Naive B cell (primary cell): ENCODE measurements at regions not wholly inside any gene's neighbourhood (a gene's known extent, or its start where the extent isn't known, plus 50 kb on each side); places are given as distances from the start of the nearest gene placed in this dataset.

Experiments used
- ATAC-seq, 2 donors: fragments of 150-1000 bp; cut with Tn5 transposase; 2 replicates each; pipeline ENCODE4 v1.10.0; 2021; ENCODE audit warnings: low read depth in 2 of 2, mild to moderate bottlenecking in 2 of 2, moderate library complexity in 2 of 2
- DNase-seq: peaks from one replicate; pipeline ENCODE4 v3.0.0; 2022
- H3K27ac Mint-ChIP-seq, 6 donors: one replicate each; pipeline ENCODE4 v1.8.0; 2020 to 2022; ENCODE audit warnings: mild to moderate bottlenecking in 6 of 6, mixed read lengths in 6 of 6, moderate library complexity in 5 of 6, inconsistent platforms in 2 of 6
- H3K27me3 Mint-ChIP-seq, 3 donors: one replicate each; pipeline ENCODE4 v1.8.0; 2021 to 2022; ENCODE audit warnings: mixed read lengths in 3 of 3, mild to moderate bottlenecking in 1 of 3
- H3K36me3 Mint-ChIP-seq, 2 donors: one replicate each; pipeline ENCODE4 v1.8.0; 2020 to 2022; ENCODE audit warnings: mixed read lengths in 2 of 2, inconsistent platforms in 1 of 2, mild to moderate bottlenecking in 1 of 2
- H3K4me1 Mint-ChIP-seq, 3 donors: one replicate each; pipeline ENCODE4 v1.8.0; 2020 to 2022; ENCODE audit warnings: mixed read lengths in 3 of 3, inconsistent platforms in 1 of 3, mild to moderate bottlenecking in 1 of 3, moderate library complexity in 1 of 3
- H3K4me3 Mint-ChIP-seq, 8 donors: one replicate each; pipeline ENCODE4 v1.8.0; 2020 to 2022; ENCODE audit warnings: mild to moderate bottlenecking in 8 of 8, mixed read lengths in 8 of 8, moderate library complexity in 8 of 8, inconsistent platforms in 2 of 8
- H3K9me3 Mint-ChIP-seq, 7 donors: one replicate each; pipeline ENCODE4 v1.8.0; 2020 to 2022; ENCODE audit warnings: mixed read lengths in 7 of 7, mild to moderate bottlenecking in 5 of 7, inconsistent platforms in 2 of 7, moderate library complexity in 1 of 7

DNA sequence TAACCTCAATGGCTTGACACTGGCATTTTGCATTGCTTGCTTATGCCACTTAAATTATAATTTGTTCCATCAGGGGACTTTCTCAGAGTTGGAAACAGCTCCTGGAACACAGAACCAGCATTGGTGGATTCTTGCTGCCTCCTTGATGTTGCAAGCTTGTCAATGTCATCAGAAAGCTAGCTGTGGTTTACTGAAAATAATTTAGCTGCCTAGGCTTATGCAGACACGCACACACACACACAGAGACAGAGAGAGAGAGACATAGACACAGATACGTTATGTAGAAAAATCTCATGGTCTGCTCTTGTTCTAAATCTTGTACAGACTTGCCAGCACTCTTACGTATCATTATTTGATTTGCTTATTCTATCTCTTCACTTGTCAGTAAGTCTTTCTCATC lies 78.0 kb downstream of the HMHB1 start:
- H3K4me1 Mint-ChIP-seq: no peaks in the 10 kb centered on the region
- no peak overlapping the region for H3K4me3 Mint-ChIP-seq
- no peak overlapping the region for H3K27ac Mint-ChIP-seq
- ATAC-seq (no peak), DNase-seq (no peak)
- H3K36me3 Mint-ChIP-seq: no peaks in the 10 kb centered on the region
- peaks cover 11 to 22% (median 12%) of the 10 kb centered on the region in 3 donors for H3K27me3 Mint-ChIP-seq
- H3K9me3 Mint-ChIP-seq: no peaks in the 10 kb centered on the region

DNA sequence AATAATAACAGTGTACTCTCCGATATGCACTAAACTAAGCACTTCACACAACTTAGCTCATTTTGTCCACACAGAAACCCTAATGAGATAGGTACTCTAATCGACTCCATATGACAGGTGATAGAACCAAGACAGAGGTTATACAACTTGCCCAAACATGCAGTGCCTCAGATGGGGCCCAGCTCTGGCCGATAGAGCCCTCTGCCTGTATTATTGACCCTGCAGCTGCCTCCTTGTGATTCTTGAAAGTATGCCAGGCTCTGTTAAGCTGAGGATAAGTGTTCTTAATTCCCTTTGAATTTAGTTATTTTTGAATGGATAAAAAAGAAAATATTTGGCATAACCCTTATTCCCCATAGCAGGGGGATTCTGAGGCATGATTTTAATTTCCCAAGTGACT lies 78.5 kb downstream of the HMHB1 start:
- no peak for DNase-seq
- Mint-ChIP-seq H3K9me3 (no peaks in the 10 kb centered on the region), H3K4me3 (no peak overlapping the region), H3K36me3 (no peaks in the 10 kb centered on the region), H3K27me3 (peaks cover 11 to 22% (median 12%) of the 10 kb centered on the region in 3 donors), H3K27ac (no peak overlapping the region), H3K4me1 (no peaks in the 10 kb centered on the region)
- ATAC-seq: no peak

DNA sequence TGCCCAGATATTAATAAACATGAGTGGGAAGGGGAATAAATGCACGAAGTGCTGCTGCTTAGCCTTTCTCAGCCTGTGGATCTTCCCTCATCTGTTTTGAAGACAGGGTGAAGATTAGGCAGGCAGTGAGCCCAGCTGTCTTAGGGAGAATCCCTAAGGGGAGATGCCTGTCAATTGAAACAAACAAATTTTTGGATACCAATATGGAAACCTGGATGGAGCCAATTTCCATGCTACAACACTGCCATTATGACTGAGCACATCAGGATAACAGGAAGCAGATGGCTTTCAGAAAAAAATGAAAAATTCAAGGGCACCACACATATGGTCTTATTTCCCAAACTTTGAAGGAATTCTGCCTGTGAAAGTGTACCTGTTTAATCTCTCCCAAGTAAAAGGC lies 80.3 kb downstream of the HMHB1 start:
- Mint-ChIP-seq H3K9me3 (no peaks in the 10 kb centered on the region), H3K4me1 (no peaks in the 10 kb centered on the region)
- no peak for ATAC-seq

DNA sequence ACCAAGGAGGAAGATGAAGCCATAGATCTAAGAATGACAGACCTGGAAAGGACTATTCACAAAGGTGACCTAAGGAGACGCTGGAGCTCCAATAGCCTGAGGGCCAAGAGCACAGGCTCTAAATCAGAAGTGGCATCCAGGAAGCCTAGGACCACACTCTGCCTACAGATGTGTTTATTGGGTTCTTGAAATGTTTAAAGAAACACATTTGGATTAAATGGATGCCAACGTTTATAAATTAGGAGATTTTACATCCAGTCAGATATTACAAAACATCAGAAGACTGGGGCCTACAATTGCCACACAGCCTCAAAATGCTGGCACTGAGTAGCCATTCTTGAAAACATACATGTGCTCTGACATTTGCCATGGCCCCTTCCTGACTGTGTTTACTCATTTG lies 80.9 kb downstream of the HMHB1 start:
- no peak overlapping the region for H3K4me3 Mint-ChIP-seq
- peaks cover 11 to 20% (median 12%) of the 10 kb centered on the region in 3 donors for H3K27me3 Mint-ChIP-seq
- no peak overlapping the region for H3K27ac Mint-ChIP-seq
- no peaks in the 10 kb centered on the region for H3K4me1 Mint-ChIP-seq
- no peak for ATAC-seq
- H3K36me3 Mint-ChIP-seq: no peaks in the 10 kb centered on the region
- DNase-seq: no peak
- no peaks in the 10 kb centered on the region for H3K9me3 Mint-ChIP-seq

More for the DNA sequence above, 80.3 kb downstream of the HMHB1 start:
- peaks cover 11 to 22% (median 12%) of the 10 kb centered on the region in 3 donors for H3K27me3 Mint-ChIP-seq
- no peaks in the 10 kb centered on the region for H3K36me3 Mint-ChIP-seq
- no peak overlapping the region for H3K4me3 Mint-ChIP-seq
- H3K27ac Mint-ChIP-seq: no peak overlapping the region
- DNase-seq: no peak

DNA sequence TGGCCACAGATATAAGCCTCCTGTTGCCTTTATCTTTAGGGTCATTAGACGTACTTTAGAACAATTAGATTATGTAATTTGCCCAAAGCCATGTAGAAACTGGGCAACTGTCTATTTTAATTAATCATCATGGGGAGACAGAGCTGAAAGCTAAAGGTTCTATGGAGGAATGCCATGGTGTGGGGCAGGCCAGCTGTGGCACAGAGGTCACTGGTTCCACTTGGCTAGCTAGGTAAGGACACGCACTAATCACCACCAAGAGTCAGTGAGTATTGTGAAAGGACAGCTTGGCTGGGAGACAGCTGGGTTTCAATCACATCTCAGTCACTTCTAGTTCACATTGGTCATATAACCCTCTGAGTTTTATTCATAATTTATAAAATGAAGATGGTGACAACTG lies 81.7 kb downstream of the HMHB1 start:
- Mint-ChIP-seq H3K36me3 (no peaks in the 10 kb centered on the region), H3K9me3 (no peaks in the 10 kb centered on the region), H3K27me3 (peaks cover 12 to 15% (median 14%) of the 10 kb centered on the region in 3 donors), H3K4me1 (no peaks in the 10 kb centered on the region), H3K27ac (no peak overlapping the region), H3K4me3 (no peak overlapping the region)
- no peak for ATAC-seq
- no peak for DNase-seq

DNA sequence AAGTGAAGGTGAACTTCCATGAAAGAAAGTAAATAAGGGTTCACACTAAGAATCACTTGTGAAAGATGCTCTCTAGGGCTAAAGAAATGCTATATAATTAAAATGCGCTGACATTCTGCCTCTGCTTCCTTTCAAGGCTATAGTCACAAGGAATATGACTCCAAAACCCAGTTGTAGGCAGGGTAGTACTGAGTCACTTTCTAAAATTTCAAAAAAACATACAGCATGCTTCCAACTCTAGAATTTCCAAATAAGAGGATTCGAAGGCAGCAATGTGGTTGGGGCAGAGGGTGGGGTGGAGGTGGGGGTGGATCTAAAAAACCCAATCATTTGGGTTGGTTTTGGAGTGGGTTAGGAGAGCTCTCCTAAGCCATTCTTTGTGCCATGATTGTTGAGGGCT lies 84.6 kb downstream of the HMHB1 start:
- DNase-seq (no peak), ATAC-seq (no peak)
- Mint-ChIP-seq H3K9me3 (no peaks in the 10 kb centered on the region), H3K27me3 (peaks cover 0 to 12% (median 3%) of the 10 kb centered on the region in 3 donors), H3K4me3 (no peak overlapping the region), H3K4me1 (no peaks in the 10 kb centered on the region), H3K27ac (no peak overlapping the region), H3K36me3 (no peaks in the 10 kb centered on the region)

DNA sequence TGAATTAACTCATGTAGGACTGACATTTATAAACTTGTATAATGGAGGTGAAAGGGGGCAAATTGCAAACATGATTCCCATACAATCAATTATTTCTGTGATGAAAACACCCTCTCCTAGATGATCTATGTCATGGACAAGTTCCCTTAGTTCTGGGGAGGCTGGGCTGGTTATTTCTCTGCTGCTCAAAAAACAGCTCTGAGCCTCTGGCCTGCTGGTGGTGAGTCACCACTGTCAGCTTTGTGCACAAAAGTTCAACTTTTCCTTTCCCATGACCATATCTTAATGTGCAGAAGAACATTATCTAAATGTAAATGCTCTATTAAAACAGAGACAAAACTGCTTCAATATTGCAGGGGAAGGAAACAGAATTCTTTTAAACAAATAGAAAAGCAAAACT lies 85.0 kb downstream of the HMHB1 start:
- Mint-ChIP-seq H3K9me3 (no peaks in the 10 kb centered on the region), H3K4me3 (no peak overlapping the region), H3K36me3 (no peaks in the 10 kb centered on the region), H3K4me1 (no peaks in the 10 kb centered on the region), H3K27ac (no peak overlapping the region), H3K27me3 (peaks cover 0 to 8% (median 3%) of the 10 kb centered on the region in 3 donors)
- DNase-seq (no peak), ATAC-seq (no peak)

DNA sequence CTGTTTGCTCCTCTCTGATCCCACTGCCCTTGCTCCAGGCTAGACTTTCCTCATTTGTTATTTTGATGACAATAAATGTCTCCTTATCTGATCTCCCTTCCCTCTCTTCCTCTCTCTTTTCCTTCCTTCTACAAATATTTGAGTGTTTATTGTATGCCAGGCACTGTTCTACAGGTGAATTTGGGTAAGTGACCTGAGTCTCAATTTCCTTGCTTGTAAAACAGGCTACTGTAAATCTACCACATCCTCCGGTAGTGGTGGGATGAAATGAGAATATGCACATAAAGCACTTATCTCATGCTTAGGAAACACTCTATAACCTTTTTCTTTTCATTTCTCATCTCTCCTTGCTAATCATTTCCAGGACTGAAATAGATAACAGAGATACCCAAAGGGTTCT lies 86.4 kb downstream of the HMHB1 start:
- Mint-ChIP-seq H3K27me3 (peaks cover 0 to 8% (median 3%) of the 10 kb centered on the region in 3 donors), H3K4me3 (no peak overlapping the region), H3K4me1 (no peaks in the 10 kb centered on the region), H3K27ac (no peak overlapping the region), H3K36me3 (no peaks in the 10 kb centered on the region), H3K9me3 (no peaks in the 10 kb centered on the region)
- ATAC-seq (no peak), DNase-seq (no peak)

DNA sequence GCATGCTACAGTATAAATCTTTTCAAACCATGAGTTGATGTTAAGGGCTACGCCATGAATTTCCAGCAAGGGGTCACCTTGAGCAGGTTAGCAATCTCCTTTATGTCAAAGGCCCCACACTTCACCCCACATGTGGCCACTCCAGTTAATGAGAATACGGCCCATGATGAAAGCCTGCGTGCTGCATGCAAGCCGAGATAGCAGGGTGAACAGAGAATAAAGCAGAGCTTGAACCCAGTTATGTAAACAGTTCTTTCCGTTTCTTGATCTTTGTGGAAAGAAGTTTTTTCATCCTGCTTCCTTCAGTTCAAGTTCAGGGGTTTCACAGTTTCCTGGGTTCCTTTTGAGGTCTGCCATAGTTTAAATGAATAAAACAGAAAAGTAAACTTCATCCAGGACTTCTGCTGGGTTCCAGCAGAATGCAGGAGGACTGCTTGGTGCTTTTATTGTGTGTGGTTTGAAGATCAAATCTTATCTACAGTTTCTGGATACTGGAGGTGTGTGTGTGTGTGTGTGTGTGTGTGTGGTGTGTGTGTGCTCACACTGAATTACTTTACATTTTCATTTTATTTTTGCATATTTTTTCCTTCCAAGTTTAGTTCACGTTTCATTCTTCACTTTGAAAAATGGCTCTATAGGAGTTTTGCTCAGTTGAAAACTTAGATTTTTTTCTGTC lies 87.1 kb downstream of the HMHB1 start:
- Mint-ChIP-seq H3K27me3 (peaks cover 0 to 8% (median 3%) of the 10 kb centered on the region in 3 donors), H3K36me3 (no peaks in the 10 kb centered on the region), H3K9me3 (no peaks in the 10 kb centered on the region), H3K27ac (no peak overlapping the region), H3K4me3 (no peak overlapping the region), H3K4me1 (no peaks in the 10 kb centered on the region)
- ATAC-seq (no peak), DNase-seq (no peak)

DNA sequence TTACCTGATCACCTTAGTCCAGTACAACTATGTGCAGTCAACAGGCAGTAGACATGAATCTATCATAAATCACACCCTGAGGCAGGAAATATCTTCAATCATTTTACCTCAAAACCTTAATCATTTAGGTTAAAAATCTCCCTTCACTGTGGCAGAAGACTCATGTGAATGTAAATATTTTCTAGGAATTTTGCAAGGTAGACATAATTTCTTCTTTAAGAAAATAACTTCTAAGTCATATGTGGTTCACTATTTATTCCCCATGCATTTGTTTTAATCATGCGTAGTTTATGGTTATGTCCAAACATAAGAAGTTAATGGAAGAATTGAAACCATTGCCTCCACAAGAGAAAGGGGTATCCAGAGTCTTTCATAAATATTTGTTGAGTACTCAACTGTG lies 97.0 kb downstream of the HMHB1 start:
- peaks cover 0 to 2% (median 0%) of the 10 kb centered on the region in 3 donors for H3K27me3 Mint-ChIP-seq
- no peaks in the 10 kb centered on the region for H3K36me3 Mint-ChIP-seq
- no peak overlapping the region for H3K4me3 Mint-ChIP-seq
- no peak overlapping the region for H3K27ac Mint-ChIP-seq
- ATAC-seq (no peak), DNase-seq (no peak)
- no peaks in the 10 kb centered on the region for H3K4me1 Mint-ChIP-seq
- peaks cover 0 to 4% (median 0%) of the 10 kb centered on the region in 7 donors for H3K9me3 Mint-ChIP-seq

DNA sequence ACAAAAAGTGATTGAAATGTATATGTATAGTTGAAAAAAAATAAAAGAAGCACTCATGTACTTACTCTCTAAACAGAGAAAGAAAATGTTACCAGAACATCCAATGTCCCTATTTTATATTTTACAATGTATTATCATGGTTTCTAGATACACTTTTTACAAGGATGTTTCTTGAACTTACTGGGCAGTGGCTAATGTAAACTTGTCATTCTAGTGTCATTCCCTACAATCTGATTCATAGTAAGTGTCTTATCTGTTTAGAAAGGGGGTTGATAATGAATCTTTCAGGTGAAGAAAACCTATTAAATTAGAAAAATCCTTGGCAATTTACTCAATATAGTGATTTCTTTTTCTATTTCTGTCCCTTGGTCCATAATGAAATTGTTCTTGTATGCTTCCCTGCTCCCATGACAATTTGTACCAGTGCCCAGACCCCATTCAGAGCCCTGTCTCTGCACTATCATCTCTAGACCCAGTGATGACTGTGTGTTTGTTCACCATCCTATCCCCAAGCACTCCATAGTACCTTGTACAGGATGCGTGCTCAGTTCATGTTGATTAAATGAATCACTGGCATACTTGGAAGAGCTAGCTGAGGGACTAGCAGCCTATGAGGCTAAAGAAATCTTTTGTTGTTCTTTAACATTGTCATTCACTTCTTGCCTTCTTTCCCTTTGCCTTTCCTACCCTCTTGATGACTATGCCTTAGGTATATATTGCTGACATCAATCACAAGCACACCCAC lies 101.2 kb downstream of the HMHB1 start:
- H3K27ac Mint-ChIP-seq: no peak overlapping the region
- H3K4me3 Mint-ChIP-seq: no peak overlapping the region

DNA sequence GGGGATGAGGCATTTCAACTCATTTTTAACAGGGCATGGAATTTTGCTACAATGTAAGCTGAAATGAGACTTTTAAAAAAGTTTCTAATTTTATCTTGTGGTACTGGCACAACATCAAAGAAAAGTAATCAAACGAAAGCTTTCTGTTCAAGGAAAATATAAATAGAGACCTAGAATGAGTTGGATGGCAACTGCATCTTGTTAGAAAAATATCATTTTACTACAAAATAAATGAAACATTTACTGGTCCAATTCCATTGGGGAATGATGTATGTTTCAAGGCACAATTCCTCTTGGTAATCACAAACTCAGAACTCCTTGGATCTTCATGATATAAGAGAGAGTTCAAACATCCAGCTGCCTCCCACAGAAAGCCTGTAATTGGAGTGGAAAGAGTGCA lies 102.8 kb downstream of the HMHB1 start:
- no peak overlapping the region for H3K4me3 Mint-ChIP-seq
- H3K4me1 Mint-ChIP-seq: no peaks in the 10 kb centered on the region
- H3K27ac Mint-ChIP-seq: no peak overlapping the region
- no peak for DNase-seq
- peaks cover 3 to 14% (median 5%) of the 10 kb centered on the region in 3 donors for H3K27me3 Mint-ChIP-seq
- H3K36me3 Mint-ChIP-seq: no peaks in the 10 kb centered on the region
- H3K9me3 Mint-ChIP-seq: no peaks in the 10 kb centered on the region
- ATAC-seq: no peak

More for the DNA sequence above, 101.2 kb downstream of the HMHB1 start:
- DNase-seq: no peak
- H3K9me3 Mint-ChIP-seq: no peaks in the 10 kb centered on the region
- H3K27me3 Mint-ChIP-seq: peaks cover 1 to 14% (median 3%) of the 10 kb centered on the region in 3 donors
- ATAC-seq: no peak
- no peaks in the 10 kb centered on the region for H3K36me3 Mint-ChIP-seq
- H3K4me1 Mint-ChIP-seq: no peaks in the 10 kb centered on the region

DNA sequence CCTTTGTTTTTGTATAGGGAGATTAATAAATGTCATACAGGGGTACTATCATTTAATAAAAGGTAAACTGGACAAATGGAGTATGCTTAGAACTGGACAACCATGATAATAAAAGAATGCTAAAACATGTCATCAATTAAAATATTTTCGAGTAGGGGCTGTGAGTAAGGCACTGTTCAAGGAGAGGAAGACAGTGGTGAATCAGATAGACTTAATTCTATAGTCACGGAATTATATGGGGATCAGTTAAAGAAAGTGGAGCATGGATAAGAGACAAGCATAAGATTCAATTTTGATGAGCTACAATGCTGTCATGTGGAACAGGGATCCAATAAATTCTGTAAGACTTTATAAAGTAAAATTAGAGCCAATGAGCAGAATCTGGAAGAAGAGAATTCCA lies 104.5 kb downstream of the HMHB1 start:
- Mint-ChIP-seq H3K4me3 (no peak overlapping the region), H3K27me3 (peaks cover 3 to 14% (median 5%) of the 10 kb centered on the region in 3 donors), H3K4me1 (no peaks in the 10 kb centered on the region)

DNA sequence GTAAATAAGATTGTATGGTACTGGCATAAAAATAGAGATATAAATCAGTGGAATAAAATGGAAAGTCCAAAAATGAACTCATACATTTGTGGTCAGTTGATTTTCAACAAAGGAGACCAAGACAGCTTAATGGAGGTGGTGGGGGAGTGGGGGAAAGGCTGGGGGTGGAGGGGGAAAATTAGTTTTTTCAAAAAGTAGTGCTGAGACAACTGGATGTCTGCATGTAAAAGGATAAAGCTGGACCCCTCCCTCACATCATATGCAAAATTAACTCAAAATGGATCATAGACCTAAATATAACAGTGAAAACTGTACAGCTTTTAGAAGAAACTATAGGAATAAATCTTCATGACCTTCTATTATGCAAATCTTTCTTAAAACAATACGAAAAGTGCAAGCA lies 107.0 kb downstream of the HMHB1 start:
- peaks cover 5 to 12% (median 7%) of the 10 kb centered on the region in 3 donors for H3K27me3 Mint-ChIP-seq
- no peaks in the 10 kb centered on the region for H3K4me1 Mint-ChIP-seq
- H3K36me3 Mint-ChIP-seq: no peaks in the 10 kb centered on the region
- H3K9me3 Mint-ChIP-seq: no peaks in the 10 kb centered on the region
- DNase-seq (no peak), ATAC-seq (no peak)
- no peak overlapping the region for H3K27ac Mint-ChIP-seq
- H3K4me3 Mint-ChIP-seq: no peak overlapping the region

More for the DNA sequence above, 104.5 kb downstream of the HMHB1 start:
- DNase-seq (no peak), ATAC-seq (no peak)
- Mint-ChIP-seq H3K36me3 (no peaks in the 10 kb centered on the region), H3K27ac (no peak overlapping the region), H3K9me3 (no peaks in the 10 kb centered on the region)
